Posterior vena cava (tissue), 2 donors: ENCODE measurements at regions not wholly inside any gene's neighbourhood (a gene's known extent, or its start where the extent isn't known, plus 50 kb on each side); places are given as distances from the start of the nearest gene placed in this dataset.

Experiments used
- DNase-seq: peaks from one replicate; pipeline ENCODE4 v3.0.0-alpha.2; 2020; ENCODE audit warnings: low spot score
- intact Hi-C, 2 donors: fragments of 100-400 bp; cut with DNase I; formaldehyde crosslinking; loops; one replicate each; pipeline versions ENCODE4 v1.14.1 to v1.14.2; 2022 to 2023
- donor health status: DM: yes; HTN: yes; CAD: no.
- donor health status: DM: yes; HTN: yes; CAD: no.

DNA sequence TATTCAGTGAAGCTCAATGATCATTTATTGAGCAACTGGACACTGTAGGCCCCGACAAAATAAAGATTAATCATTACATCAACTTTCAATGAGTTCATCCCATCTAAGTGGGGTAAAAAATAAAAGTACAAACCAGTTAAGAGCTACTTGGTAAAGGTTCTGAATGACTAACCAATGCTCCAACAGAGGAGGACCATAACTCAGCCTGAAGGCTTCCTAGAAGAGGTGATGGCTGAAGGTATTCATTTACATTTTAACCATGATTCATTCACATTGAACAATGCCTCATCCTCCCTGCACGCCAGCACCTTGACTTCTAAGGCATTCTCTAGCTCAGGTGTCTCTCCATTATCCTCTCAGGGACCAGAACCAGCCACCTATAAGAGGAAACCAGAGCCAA is 201.4 kb downstream of the ZNF462 start:
- intact Hi-C loops: no loop called here
- DNase-seq: no peak

DNA sequence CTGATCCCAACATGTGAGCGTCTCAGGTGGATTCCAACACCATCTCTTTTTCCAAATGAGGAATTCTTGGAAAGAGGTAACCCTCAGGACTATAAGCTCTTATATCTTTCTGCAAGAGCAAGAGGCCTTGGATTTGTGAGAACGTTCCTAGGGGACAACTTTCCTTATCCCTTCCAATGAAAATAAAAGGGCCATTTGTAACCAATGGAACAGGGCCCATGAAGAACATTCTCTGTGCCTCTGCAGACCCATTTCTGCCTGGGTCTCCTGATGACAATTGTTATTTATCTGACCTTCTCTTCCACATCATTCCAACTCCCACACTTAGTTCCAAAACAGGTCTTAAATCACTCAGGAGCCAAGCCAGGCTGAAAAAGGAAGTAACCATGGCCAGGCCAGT is 202.6 kb downstream of the ZNF462 start:
- no peak for DNase-seq
- intact Hi-C loops: no loop called here

- intact Hi-C loops: no loop called here
- DNase-seq: no peak
Observed at GRCh38 chr9:107067739-107068416, 204.9 kb downstream of the ZNF462 start.

GRCh38 chr9:107068581-107068980 is 205.6 kb downstream of the ZNF462 start:
- intact Hi-C loops: no loop called here
- no peak for DNase-seq

DNA sequence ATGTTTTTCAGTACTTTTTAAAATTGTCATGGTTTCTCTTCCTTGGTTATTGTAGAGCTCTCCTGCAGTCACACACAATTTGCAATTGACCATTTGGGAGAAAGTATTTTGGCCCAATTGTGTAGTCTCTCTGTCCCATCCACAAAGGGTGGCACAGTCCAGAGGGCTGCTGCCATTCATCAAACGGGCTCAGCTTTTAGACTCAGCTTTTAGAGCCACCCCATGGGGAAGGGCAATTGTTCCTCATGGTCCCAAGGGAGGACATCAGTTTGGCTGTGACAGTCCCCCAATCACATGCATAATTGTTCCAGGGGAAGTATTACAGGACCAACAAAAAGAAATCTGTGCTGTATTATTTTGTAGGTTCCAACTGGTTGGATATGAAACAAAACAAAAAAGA is 207.6 kb downstream of the ZNF462 start:
- no peak for DNase-seq

DNA sequence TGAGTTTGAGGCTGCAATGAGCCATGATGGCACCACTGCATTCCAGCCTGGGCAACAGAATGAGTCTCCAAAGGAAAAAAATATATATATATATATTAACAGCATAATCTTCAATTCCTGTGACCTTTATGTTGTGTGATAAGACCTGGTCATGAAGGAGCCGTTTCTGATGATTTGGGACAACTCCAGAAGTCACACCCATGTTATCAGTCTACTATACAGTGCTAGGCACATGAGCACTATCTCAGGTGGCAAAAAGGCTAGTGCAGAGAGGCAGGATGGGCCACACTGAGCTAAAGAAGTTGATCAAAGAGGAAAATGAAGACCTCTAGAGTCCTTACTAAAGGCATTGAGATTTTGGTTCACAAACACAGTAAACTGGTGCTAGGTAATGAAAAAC is 205.0 kb upstream of the RAD23B start:
- intact Hi-C loops: no loop called here

More for the DNA sequence above, 207.6 kb downstream of the ZNF462 start:
- intact Hi-C loops: no loop called here

GRCh38 chr9:107079589-107079988 is 203.5 kb upstream of the RAD23B start:
- intact Hi-C loops: no loop called here
- DNase-seq: no peak

More for the DNA sequence above, 205.0 kb upstream of the RAD23B start:
- DNase-seq: no peak

GRCh38 chr9:107080130-107080529 is 202.9 kb upstream of the RAD23B start:
- intact Hi-C loops: no loop called here

DNA sequence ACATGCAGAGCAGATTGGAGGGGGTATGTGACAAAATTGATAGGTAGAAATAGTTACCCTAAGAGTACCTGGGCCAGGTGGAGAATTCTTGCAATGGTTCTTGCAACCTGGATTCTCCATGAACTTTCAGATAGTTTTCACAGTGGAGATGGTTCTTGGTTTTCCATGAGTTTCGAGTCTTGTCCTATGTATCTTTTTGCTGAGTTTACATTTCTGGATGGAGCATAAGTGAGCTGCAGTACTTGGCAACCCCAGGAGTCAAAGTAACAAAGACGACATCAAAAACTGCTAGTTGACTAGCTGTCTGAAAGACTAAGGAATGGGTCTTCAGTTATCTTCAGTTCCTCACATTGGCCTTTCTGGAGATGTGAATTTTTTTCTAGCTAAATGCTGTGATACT is 196.6 kb upstream of the RAD23B start:
- intact Hi-C loops: no loop called here

More at GRCh38 chr9:107080130-107080529, 202.9 kb upstream of the RAD23B start:
- DNase-seq: no peak

DNA sequence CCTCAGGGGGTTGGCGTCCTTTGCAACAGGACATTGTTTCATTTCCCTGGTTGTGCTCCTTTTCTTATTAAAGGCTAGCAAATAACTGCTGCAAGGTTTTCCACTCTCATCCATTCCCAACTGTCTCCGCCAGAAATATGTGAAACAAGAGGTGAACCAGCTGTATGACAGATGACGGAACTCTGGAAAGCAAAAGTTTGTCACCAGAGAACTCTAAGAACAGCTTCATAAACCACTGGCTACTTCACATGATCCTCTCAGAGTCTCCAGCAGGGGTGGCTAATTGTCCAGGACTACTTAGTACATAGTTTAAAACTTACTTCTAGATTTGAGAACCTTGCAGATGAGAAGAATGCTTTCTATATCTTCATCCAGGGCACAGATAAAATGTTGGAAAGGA is 195.9 kb upstream of the RAD23B start:
- intact Hi-C loops: no loop called here
- no peak for DNase-seq

More for the DNA sequence above, 196.6 kb upstream of the RAD23B start:
- no peak for DNase-seq

- intact Hi-C loops: no loop called here
- DNase-seq: no peak
Observed at GRCh38 chr9:107090218-107090617, 192.9 kb upstream of the RAD23B start.

GRCh38 chr9:107093365-107094060 is 189.6 kb upstream of the RAD23B start:
- intact Hi-C loops: no loop called here
- no peak for DNase-seq

- intact Hi-C loops: no loop called here
- no peak for DNase-seq
Observed at GRCh38 chr9:107094370-107094769, 188.7 kb upstream of the RAD23B start.

DNA sequence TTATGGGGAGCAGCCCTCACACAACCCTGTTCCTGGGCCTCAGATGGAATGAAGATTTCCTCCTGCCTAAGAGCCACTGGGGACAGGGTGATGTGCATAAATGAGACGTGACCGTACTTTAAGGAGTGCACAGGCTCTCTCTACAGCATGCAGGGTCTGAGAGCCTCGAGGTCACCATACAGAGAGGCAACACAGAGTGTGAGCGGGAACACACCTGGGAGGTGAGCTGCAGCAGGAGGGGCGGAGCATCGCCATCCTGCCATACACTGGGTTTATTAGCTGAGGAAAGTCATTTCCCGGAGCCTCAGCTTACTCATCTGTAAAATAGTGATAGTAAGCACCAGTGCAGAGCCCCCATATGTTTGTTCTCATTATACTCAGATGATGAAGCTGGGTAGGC is 182.5 kb upstream of the RAD23B start:
- intact Hi-C loops: no loop called here
- no peak for DNase-seq

GRCh38 chr9:107102011-107102410 is 181.1 kb upstream of the RAD23B start:
- intact Hi-C loops: no loop called here
- no peak for DNase-seq

GRCh38 chr9:107103621-107104020 is 179.5 kb upstream of the RAD23B start:
- intact Hi-C loops: no loop called here
- no peak for DNase-seq

DNA sequence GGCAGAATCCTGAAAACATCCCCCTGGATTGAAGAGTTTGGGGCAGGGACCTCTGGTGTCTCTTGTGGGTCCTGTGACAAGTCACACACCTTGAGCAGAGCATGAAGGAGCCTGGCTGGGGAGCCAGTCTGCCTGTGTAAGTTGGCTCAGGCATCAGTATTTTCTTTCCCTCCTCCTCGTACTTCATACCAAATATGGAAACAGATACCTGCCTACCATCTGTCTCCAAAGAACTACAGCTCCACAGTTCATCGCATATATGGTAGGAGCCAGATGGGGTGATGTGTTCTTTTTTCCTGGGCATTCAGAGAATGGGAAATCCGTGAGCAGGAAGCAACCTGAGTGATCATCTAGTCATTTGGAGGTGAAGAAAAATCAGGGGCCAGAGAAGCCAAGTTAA is 177.3 kb upstream of the RAD23B start:
- no peak for DNase-seq
- intact Hi-C loops: no loop called here

DNA sequence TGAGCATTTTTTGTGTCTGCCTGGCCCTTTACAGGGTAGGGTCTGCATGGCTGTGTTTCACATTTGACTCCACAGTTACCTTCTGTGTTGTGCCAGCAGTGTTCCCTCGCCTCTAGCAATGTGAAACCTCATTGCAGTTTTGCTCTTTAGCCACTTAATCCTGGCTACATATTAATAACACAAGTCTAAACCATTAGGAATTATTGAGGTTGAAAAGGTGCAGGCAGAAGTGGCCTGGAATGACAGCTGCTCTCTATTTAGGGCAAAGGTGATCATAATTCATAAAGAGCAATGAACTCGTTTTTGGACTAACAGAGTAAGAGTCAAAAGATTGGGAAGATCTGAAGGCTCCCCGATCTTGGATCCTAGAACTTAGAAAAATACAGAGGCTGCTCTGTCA is 176.7 kb upstream of the RAD23B start:
- intact Hi-C loops: no loop called here
- DNase-seq: no peak

DNA sequence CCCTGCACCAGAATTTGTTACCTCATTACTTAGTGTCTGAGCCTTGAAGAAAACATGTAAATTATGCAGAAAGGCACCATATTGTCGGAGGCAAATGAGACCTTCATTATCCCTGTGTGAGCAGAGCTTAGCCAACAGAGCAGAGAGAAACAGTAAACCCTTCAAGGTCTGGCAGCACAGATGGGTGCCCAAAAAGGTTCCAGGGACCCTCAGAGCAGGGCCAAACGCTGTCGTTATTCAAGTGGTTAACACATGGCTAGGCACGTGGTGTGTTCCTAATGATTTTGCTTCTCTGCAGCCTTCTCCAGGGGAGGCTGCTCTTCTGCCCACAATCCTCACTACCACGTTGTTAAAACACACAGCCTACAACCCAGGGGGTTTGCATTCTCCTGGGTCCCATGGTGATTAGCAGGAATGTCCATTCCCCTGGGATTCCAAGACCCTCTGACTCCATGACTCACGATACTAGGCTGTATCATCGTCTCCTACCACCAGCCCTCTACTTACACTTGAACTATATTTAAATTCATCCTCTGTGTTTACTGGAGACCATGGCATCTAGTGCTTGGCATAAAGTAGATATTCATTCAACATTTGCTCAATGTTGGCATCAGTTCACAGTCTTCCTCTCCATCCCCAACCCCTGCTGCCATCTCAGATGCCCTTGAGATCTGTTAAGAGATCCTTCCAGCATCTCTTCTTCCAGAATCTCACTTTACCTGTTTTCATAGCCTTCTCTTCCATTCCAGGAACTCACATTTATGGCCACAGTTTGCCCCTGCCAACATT is 174.5 kb upstream of the RAD23B start:
- DNase-seq: no peak
- intact Hi-C loops: no loop called here

- intact Hi-C loops: no loop called here
- DNase-seq: no peak
Observed at GRCh38 chr9:107109324-107109723, 173.8 kb upstream of the RAD23B start.
